PC-9 (cell line): ENCODE measurements at regions not wholly inside any gene's neighbourhood (a gene's known extent, or its start where the extent isn't known, plus 50 kb on each side); places are given as distances from the start of the nearest gene placed in this dataset.

Source experiments
- CTCF ChIP-seq: fragments of 200-600 bp; sonication (generic); conservative IDR thresholded peaks from 2 replicates; pipeline ENCODE4 v1.6.1; 2017; ENCODE audit warnings: mixed run types, antibody characterized with exemption, mild to moderate bottlenecking, moderate library complexity
- EZH2 ChIP-seq: fragments of 200-600 bp; sonication (generic); IDR thresholded peaks from 2 replicates; pipeline ENCODE4 v1.8.0; 2017; ENCODE audit warnings: antibody characterized with exemption, low read depth

- TF ChIP-seq CTCF (no peak), EZH2 (no peak)
These were observed 435.4 kb downstream of the SETD4 start for GRCh38 chr21:35624901-35625300.
